Hepatocyte (in vitro differentiated cells): ENCODE measurements at regions not wholly inside any gene's neighbourhood (a gene's known extent, or its start where the extent isn't known, plus 50 kb on each side); places are given as distances from the start of the nearest gene placed in this dataset.

Experiments used
- DNase-seq: peaks from one replicate; pipeline ENCODE4 v3.0.0-alpha.2; 2016; ENCODE audit warnings: low spot score
- H2AFZ ChIP-seq: fragments of 200-600 bp; sonication (generic); 2 replicates; pipeline ENCODE4 v1.6.0; 2016; ENCODE audit warnings: antibody characterized with exemption, mild to moderate bottlenecking
- H3K27ac ChIP-seq: fragments of 200-600 bp; sonication (generic); 2 replicates; pipeline ENCODE4 v1.5.1; 2016; ENCODE audit warnings: mild to moderate bottlenecking
- H3K27me3 ChIP-seq: fragments of 200-600 bp; sonication (generic); 2 replicates; pipeline ENCODE4 v1.6.1; 2016
- H3K36me3 ChIP-seq: fragments of 200-600 bp; sonication (generic); replicated peaks from 2 replicates; pipeline ENCODE4 v1.5.1; 2016; ENCODE audit warnings: low read depth; ENCODE audit not compliant: insufficient read depth
- H3K4me1 ChIP-seq: fragments of 200-600 bp; sonication (generic); 2 replicates; pipeline ENCODE4 v1.5.1; 2016; ENCODE audit warnings: mild to moderate bottlenecking, moderate library complexity; ENCODE audit not compliant: insufficient read depth
- H3K4me2 ChIP-seq: fragments of 200-600 bp; sonication (generic); 2 replicates; pipeline ENCODE4 v1.6.0; 2016
- H3K4me3 ChIP-seq: fragments of 200-600 bp; sonication (generic); 2 replicates; pipeline ENCODE4 v1.5.1; 2016; ENCODE audit warnings: mild to moderate bottlenecking
- H3K79me2 ChIP-seq: fragments of 200-600 bp; sonication (generic); 2 replicates; pipeline ENCODE4 v1.6.0; 2017; ENCODE audit warnings: mild to moderate bottlenecking
- H3K9me2 ChIP-seq: fragments of 200-600 bp; sonication (generic); replicated peaks from 2 replicates; pipeline ENCODE4 v1.6.0; 2017; ENCODE audit warnings: mild to moderate bottlenecking; ENCODE audit not compliant: insufficient read depth
- H3K9me3 ChIP-seq: fragments of 200-600 bp; sonication (generic); 2 replicates; pipeline ENCODE4 v1.5.1; 2016; ENCODE audit warnings: low read depth, mild to moderate bottlenecking
- H4K20me1 ChIP-seq: fragments of 200-600 bp; sonication (generic); 2 replicates; pipeline ENCODE4 v1.6.0; 2016; ENCODE audit warnings: mild to moderate bottlenecking; ENCODE audit not compliant: insufficient read depth, poor library complexity, severe bottlenecking
- EZH2 ChIP-seq: fragments of 200-600 bp; sonication (generic); IDR thresholded peaks from 2 replicates; pipeline ENCODE4 v1.6.1; 2016; ENCODE audit warnings: antibody characterized with exemption, mild to moderate bottlenecking, borderline replicate concordance
- EZH2phosphoT487 ChIP-seq: fragments of 200-600 bp; sonication (generic); IDR thresholded peaks from one replicate; pipeline ENCODE4 v1.6.1; 2018; ENCODE audit warnings: antibody characterized with exemption, mild to moderate bottlenecking, low read depth, moderate library complexity; ENCODE audit not compliant: unreplicated experiment, severe bottlenecking
- WGBS: methylation state at CpG from one replicate; pipeline ENCODE4 v1.1.6; 2016; ENCODE audit warnings: low lambda C conversion rate; ENCODE audit errors: missing lambda C conversion rate; 5-methylcytosine and 5-hydroxymethylcytosine counted together
- TF ChIP-seq, protein P1 (sequence below): fragments of 200-600 bp; sonication (generic); IDR thresholded peaks from 2 replicates; pipeline ENCODE4 v1.5.1; 2016; ENCODE audit warnings: antibody characterized with exemption, mild to moderate bottlenecking; ENCODE audit not compliant: poor library complexity

GRCh38 chr17:63170795-63171194, 204.8 kb downstream of the TANC2 start:
- DNase-seq = no peak
- H4K20me1 ChIP-seq = no peaks in the 10 kb centered on the region
- TF ChIP-seq EZH2phosphoT487 (no peak), EZH2 (no peak)
- TF ChIP-seq, protein P1, sequence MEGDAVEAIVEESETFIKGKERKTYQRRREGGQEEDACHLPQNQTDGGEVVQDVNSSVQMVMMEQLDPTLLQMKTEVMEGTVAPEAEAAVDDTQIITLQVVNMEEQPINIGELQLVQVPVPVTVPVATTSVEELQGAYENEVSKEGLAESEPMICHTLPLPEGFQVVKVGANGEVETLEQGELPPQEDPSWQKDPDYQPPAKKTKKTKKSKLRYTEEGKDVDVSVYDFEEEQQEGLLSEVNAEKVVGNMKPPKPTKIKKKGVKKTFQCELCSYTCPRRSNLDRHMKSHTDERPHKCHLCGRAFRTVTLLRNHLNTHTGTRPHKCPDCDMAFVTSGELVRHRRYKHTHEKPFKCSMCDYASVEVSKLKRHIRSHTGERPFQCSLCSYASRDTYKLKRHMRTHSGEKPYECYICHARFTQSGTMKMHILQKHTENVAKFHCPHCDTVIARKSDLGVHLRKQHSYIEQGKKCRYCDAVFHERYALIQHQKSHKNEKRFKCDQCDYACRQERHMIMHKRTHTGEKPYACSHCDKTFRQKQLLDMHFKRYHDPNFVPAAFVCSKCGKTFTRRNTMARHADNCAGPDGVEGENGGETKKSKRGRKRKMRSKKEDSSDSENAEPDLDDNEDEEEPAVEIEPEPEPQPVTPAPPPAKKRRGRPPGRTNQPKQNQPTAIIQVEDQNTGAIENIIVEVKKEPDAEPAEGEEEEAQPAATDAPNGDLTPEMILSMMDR = no peak
- H3K4me1 ChIP-seq = no peaks in the 10 kb centered on the region
- no peak overlapping the region for H2AFZ ChIP-seq
- H3K4me2 ChIP-seq = no peak overlapping the region
- H3K27ac ChIP-seq = no peak overlapping the region
- H3K79me2 ChIP-seq = peaks cover 5% of the 10 kb centered on the region
- H3K27me3 ChIP-seq = no peaks in the 10 kb centered on the region
- H3K36me3 ChIP-seq = no peaks in the 10 kb centered on the region
- no peaks in the 10 kb centered on the region for H3K9me2 ChIP-seq
- no peaks in the 10 kb centered on the region for H3K9me3 ChIP-seq
- no peak overlapping the region for H3K4me3 ChIP-seq
- WGBS = 98% methylated on average over 2 of the region's 3 CpGs

GRCh38 chr17:63171428-63172393, 205.7 kb downstream of the TANC2 start:
- DNase-seq = no peak

DNA sequence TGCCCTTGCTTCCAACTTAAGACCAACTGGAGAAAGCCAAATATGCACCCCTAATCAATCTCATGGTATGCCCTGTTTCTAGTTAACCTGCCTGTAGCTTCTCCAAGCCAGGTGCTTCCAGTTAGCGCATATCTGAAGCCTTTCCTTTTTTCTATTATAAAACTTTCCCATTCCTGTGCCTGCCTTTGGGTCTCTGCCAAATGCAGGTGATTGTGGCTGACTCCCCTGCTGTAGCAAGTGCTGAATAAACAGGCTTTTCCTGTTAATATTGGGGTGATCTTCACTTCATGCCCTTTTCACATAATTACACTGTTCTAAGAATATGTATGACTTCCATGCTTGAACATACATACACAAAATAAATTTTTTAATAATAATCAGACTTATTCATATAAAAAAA, 207.4 kb downstream of the TANC2 start:
- no peaks in the 10 kb centered on the region for H3K27me3 ChIP-seq
- no peaks in the 10 kb centered on the region for H3K4me1 ChIP-seq
- 88% methylated on average over 1 of the region's 1 CpG for WGBS
- no peaks in the 10 kb centered on the region for H3K9me3 ChIP-seq
- no peak for DNase-seq
- H4K20me1 ChIP-seq = no peaks in the 10 kb centered on the region
- peaks cover 2% of the 10 kb centered on the region for H3K79me2 ChIP-seq
- H2AFZ ChIP-seq = no peak overlapping the region
- no peak overlapping the region for H3K27ac ChIP-seq
- H3K4me2 ChIP-seq = no peak overlapping the region
- TF ChIP-seq, protein P1 = no peak
- TF ChIP-seq EZH2 (no peak), EZH2phosphoT487 (no peak)
- H3K4me3 ChIP-seq = no peak overlapping the region
- H3K36me3 ChIP-seq = no peaks in the 10 kb centered on the region
- no peaks in the 10 kb centered on the region for H3K9me2 ChIP-seq

More at GRCh38 chr17:63171428-63172393, 205.7 kb downstream of the TANC2 start:
- H3K4me1 ChIP-seq = no peaks in the 10 kb centered on the region
- no peak overlapping the region for H2AFZ ChIP-seq
- no peaks in the 10 kb centered on the region for H3K9me2 ChIP-seq
- 91% methylated on average over 5 of the region's 5 CpGs for WGBS
- no peaks in the 10 kb centered on the region for H3K27me3 ChIP-seq
- no peak overlapping the region for H3K4me2 ChIP-seq
- H3K36me3 ChIP-seq = no peaks in the 10 kb centered on the region
- H4K20me1 ChIP-seq = no peaks in the 10 kb centered on the region
- no peak overlapping the region for H3K4me3 ChIP-seq
- no peaks in the 10 kb centered on the region for H3K9me3 ChIP-seq
- no peak overlapping the region for H3K27ac ChIP-seq
- TF ChIP-seq EZH2 (no peak), EZH2phosphoT487 (no peak)
- TF ChIP-seq, protein P1 = no peak
- peaks cover 5% of the 10 kb centered on the region for H3K79me2 ChIP-seq
